ENCODE measurements at regions not wholly inside any gene's neighbourhood (a gene's known extent, or its start where the extent isn't known, plus 50 kb on each side); places are given as distances from the start of the nearest gene placed in this dataset.

GRCh38 chr11:69992026-69992425, 86.1 kb upstream of the ANO1 start:
- DNase-seq (no peak), ATAC-seq (ENCODE audit: insufficient read depth, low read depth) (no peak)
- peaks cover 2% of the 10 kb centered on the region for H3K9me3 ChIP-seq (ENCODE audit: insufficient read depth, low read length, severe bottlenecking)
- H3K79me2 ChIP-seq (ENCODE audit: insufficient read depth, low read length), result no peaks in the 10 kb centered on the region
- H4K20me1 ChIP-seq (ENCODE audit: insufficient read depth, low read length), result no peaks in the 10 kb centered on the region
- H3K4me2 ChIP-seq (ENCODE audit: insufficient read depth, low read length), result no peak overlapping the region
- H2AFZ ChIP-seq (ENCODE audit: low read depth, low read length), result no peak overlapping the region
- H3K4me1 ChIP-seq (ENCODE audit: insufficient read depth, low read length), result no peaks in the 10 kb centered on the region
- no peak for TF ChIP-seq CTCF (IDR thresholded peaks at IDR 0.05; ENCODE audit: borderline replicate concordance, extremely low read depth, low read length, poor library complexity, severe bottlenecking)
- TF ChIP-seq EZH2 (IDR thresholded peaks at IDR 0.05; ENCODE audit: borderline replicate concordance, low read depth, low read length, severe bottlenecking), result no peak
- H3K36me3 ChIP-seq (ENCODE audit: insufficient read depth, low read length), result no peaks in the 10 kb centered on the region
- H3K9ac ChIP-seq (ENCODE audit: low read depth, low read length), result no peak overlapping the region
- H3K4me3 ChIP-seq (ENCODE audit: low read depth in 1 of 2, low read length in 2 of 2), result no peak overlapping the region
- no peaks in the 10 kb centered on the region for H3K27me3 ChIP-seq (ENCODE audit: insufficient read depth, low read length, poor library complexity)
- no peak overlapping the region for H3K27ac ChIP-seq (ENCODE audit: low read length)

GRCh38 chr11:69992943-69993694, 85.0 kb upstream of the ANO1 start:
- DNase-seq (no peak), ATAC-seq (ENCODE audit: insufficient read depth, low read depth) (no peak)
- Histone ChIP-seq H3K79me2 (ENCODE audit: insufficient read depth, low read length) (no peaks in the 10 kb centered on the region), H3K9ac (ENCODE audit: low read depth, low read length) (no peak overlapping the region), H2AFZ (ENCODE audit: low read depth, low read length) (no peak overlapping the region), H3K9me3 (ENCODE audit: insufficient read depth, low read length, severe bottlenecking) (peaks cover 2% of the 10 kb centered on the region), H4K20me1 (ENCODE audit: insufficient read depth, low read length) (no peaks in the 10 kb centered on the region), H3K4me2 (ENCODE audit: insufficient read depth, low read length) (no peak overlapping the region), H3K27ac (ENCODE audit: low read length) (no peak overlapping the region), H3K36me3 (ENCODE audit: insufficient read depth, low read length) (no peaks in the 10 kb centered on the region), H3K27me3 (ENCODE audit: insufficient read depth, low read length, poor library complexity) (no peaks in the 10 kb centered on the region), H3K4me1 (ENCODE audit: insufficient read depth, low read length) (no peaks in the 10 kb centered on the region), H3K4me3 (ENCODE audit: low read depth in 1 of 2, low read length in 2 of 2) (no peak overlapping the region)
- TF ChIP-seq CTCF (IDR thresholded peaks at IDR 0.05; ENCODE audit: borderline replicate concordance, extremely low read depth, low read length, poor library complexity, severe bottlenecking), result no peak
- no peak for TF ChIP-seq EZH2 (IDR thresholded peaks at IDR 0.05; ENCODE audit: borderline replicate concordance, low read depth, low read length, severe bottlenecking)

- Histone ChIP-seq H3K4me1 (ENCODE audit: insufficient read depth, low read length) (no peaks in the 10 kb centered on the region), H4K20me1 (ENCODE audit: insufficient read depth, low read length) (no peaks in the 10 kb centered on the region), H3K9ac (ENCODE audit: low read depth, low read length) (no peak overlapping the region), H2AFZ (ENCODE audit: low read depth, low read length) (no peak overlapping the region), H3K27me3 (ENCODE audit: insufficient read depth, low read length, poor library complexity) (no peaks in the 10 kb centered on the region), H3K36me3 (ENCODE audit: insufficient read depth, low read length) (no peaks in the 10 kb centered on the region), H3K9me3 (ENCODE audit: insufficient read depth, low read length, severe bottlenecking) (peaks cover 2% of the 10 kb centered on the region), H3K4me2 (ENCODE audit: insufficient read depth, low read length) (no peak overlapping the region), H3K79me2 (ENCODE audit: insufficient read depth, low read length) (no peaks in the 10 kb centered on the region), H3K27ac (ENCODE audit: low read length) (no peak overlapping the region), H3K4me3 (ENCODE audit: low read depth in 1 of 2, low read length in 2 of 2) (no peak overlapping the region)
- no peak for ATAC-seq (ENCODE audit: insufficient read depth, low read depth)
- TF ChIP-seq EZH2 (IDR thresholded peaks at IDR 0.05; ENCODE audit: borderline replicate concordance, low read depth, low read length, severe bottlenecking) (no peak), CTCF (IDR thresholded peaks at IDR 0.05; ENCODE audit: borderline replicate concordance, extremely low read depth, low read length, poor library complexity, severe bottlenecking) (no peak)
- DNase-seq, result no peak
Measured at GRCh38 chr11:69994810-69995209, 83.3 kb upstream of the ANO1 start.

All from DND-41 (cell line).